Common myeloid progenitor, CD34-positive (primary cell): ENCODE measurements at regions not wholly inside any gene's neighbourhood (a gene's known extent, or its start where the extent isn't known, plus 50 kb on each side); places are given as distances from the start of the nearest gene placed in this dataset.

ENCODE experiments used
- CTCF ChIA-PET: fragments of 350-600 bp; sonication (Branson Sonifier 250); formaldehyde crosslinking; loops from one replicate; lab custom pipeline; 2021; ENCODE audit warnings: antibody characterized with exemption; lab: Charles Lee
- POLR2A ChIA-PET: fragments of 350-600 bp; sonication (Branson Sonifier 250); formaldehyde crosslinking; loops from one replicate; lab custom pipeline; 2021; ENCODE audit warnings: antibody characterized with exemption; lab: Charles Lee
- DNase-seq, 3 donors: peaks; one replicate each; pipeline versions ENCODE4 v3.0.0 to v3.0.0-alpha.2; 2013
- H3K27ac ChIP-seq, 2 experiments: 1 replicate in 1 of 2; 2 replicates in 1 of 2; pipeline ENCODE4 v1.7.0; 2013; ENCODE audit warnings: inconsistent platforms in 2 of 2, low read length in 2 of 2, mild to moderate bottlenecking in 2 of 2, low read depth in 1 of 2, moderate library complexity in 1 of 2; ENCODE audit not compliant: severe bottlenecking in 2 of 2, insufficient read depth in 1 of 2, poor library complexity in 1 of 2
- H3K27me3 ChIP-seq, 5 experiments: replicated peaks in 2 of 5; 1 replicate in 3 of 5; 2 replicates in 2 of 5; pipeline versions ENCODE4 v1.6.1 to v1.7.0; 2013; ENCODE audit warnings: low read length in 4 of 5, mild to moderate bottlenecking in 2 of 5, moderate library complexity in 2 of 5, inconsistent platforms in 1 of 5; ENCODE audit not compliant: insufficient read depth in 5 of 5, control insufficient read depth in 4 of 5
- H3K36me3 ChIP-seq, 4 experiments: 1 replicate in 2 of 4; 2 replicates in 2 of 4; pipeline versions ENCODE4 v1.6.1 to v1.7.0; 2013; ENCODE audit warnings: low read length in 3 of 4, control low read depth in 1 of 4, mild to moderate bottlenecking in 1 of 4; ENCODE audit not compliant: control insufficient read depth in 4 of 4, insufficient read depth in 4 of 4
- H3K4me1 ChIP-seq, 4 experiments: 1 replicate in 3 of 4; 2 replicates in 1 of 4; pipeline versions ENCODE4 v1.6.1 to v1.7.1; 2013; ENCODE audit warnings: low read length in 3 of 4, mild to moderate bottlenecking in 3 of 4, control low read depth in 1 of 4, inconsistent platforms in 1 of 4, moderate library complexity in 1 of 4; ENCODE audit not compliant: control insufficient read depth in 4 of 4, insufficient read depth in 4 of 4; ENCODE audit errors: control extremely low read depth in 1 of 4
- H3K4me3 ChIP-seq, 7 experiments: 1 replicate in 4 of 7; 2 replicates in 3 of 7; pipeline versions ENCODE4 v1.5.1 to v1.7.0; 2013; ENCODE audit warnings: mild to moderate bottlenecking in 7 of 7, low read length in 6 of 7, moderate library complexity in 6 of 7, inconsistent platforms in 2 of 7, low read depth in 2 of 7, control low read depth in 1 of 7; ENCODE audit not compliant: insufficient read depth in 4 of 7, control insufficient read depth in 1 of 7; ENCODE audit errors: extremely low read depth in 1 of 7
- H3K9me3 ChIP-seq, 5 experiments: 1 replicate in 4 of 5; 2 replicates in 1 of 5; pipeline versions ENCODE4 v1.6.1 to v1.7.1; 2013; ENCODE audit warnings: low read length in 4 of 5, mild to moderate bottlenecking in 2 of 5, inconsistent platforms in 1 of 5, low read depth in 1 of 5, moderate library complexity in 1 of 5; ENCODE audit not compliant: control insufficient read depth in 4 of 5, insufficient read depth in 2 of 5; ENCODE audit errors: control extremely low read depth in 1 of 5
- WGBS: methylation state at CpG from one replicate; pipeline ENCODE4 v1.1.5; 2013; ENCODE audit not compliant: insufficient coverage; 5-methylcytosine and 5-hydroxymethylcytosine counted together

- H3K4me1 ChIP-seq = no peaks in the 10 kb centered on the region
- CTCF ChIA-PET = no interaction called here
- no peak overlapping the region for H3K4me3 ChIP-seq
- H3K27me3 ChIP-seq = no peaks in the 10 kb centered on the region
- peaks cover 0 to 15% (median 11%) of the 10 kb centered on the region in 5 experiments for H3K9me3 ChIP-seq
- no CpG with 5 or more reads among the region's 3 CpGs for WGBS
- no peak overlapping the region for H3K27ac ChIP-seq
- no peaks in the 10 kb centered on the region for H3K36me3 ChIP-seq
- no peak for DNase-seq
- POLR2A ChIA-PET = no interaction called here
Measured at GRCh38 chr18:42137693-42138375, 182.8 kb downstream of the PIK3C3 start.

DNA sequence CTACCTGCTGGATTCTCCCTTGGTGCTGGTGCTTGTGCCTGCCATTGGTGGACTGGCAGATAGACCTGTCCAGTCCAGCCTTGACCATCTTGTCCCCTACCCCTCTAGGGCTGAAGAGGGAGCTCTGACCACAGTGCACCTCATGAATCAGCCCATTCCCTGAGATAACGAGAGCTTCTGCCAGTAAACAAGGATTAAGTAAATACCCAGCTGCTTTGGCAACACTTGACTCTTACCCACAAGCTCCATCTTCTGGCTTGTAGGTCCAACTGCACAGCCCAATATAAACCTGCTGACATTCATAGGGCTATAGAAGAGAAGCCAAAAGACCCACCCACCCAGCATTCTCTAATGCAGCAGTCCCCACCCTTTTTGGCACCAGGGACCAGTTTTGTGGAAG, 186.4 kb downstream of the PIK3C3 start:
- 40% methylated on average over 1 of the region's 1 CpG for WGBS
- H3K27ac ChIP-seq = no peak overlapping the region
- no peaks in the 10 kb centered on the region for H3K36me3 ChIP-seq
- H3K4me3 ChIP-seq = no peak overlapping the region
- no peak for DNase-seq
- H3K9me3 ChIP-seq = peaks cover 0 to 15% (median 11%) of the 10 kb centered on the region in 5 experiments
- ChIA-PET CTCF (no interaction called here), POLR2A (interaction anchor here (0.6 kb wide), 1 partner anchor 1034 kb away, joined by 4 read pairs; no protein-coding TSS in a partner anchor)
- no peaks in the 10 kb centered on the region for H3K27me3 ChIP-seq
- H3K4me1 ChIP-seq = no peaks in the 10 kb centered on the region

DNA sequence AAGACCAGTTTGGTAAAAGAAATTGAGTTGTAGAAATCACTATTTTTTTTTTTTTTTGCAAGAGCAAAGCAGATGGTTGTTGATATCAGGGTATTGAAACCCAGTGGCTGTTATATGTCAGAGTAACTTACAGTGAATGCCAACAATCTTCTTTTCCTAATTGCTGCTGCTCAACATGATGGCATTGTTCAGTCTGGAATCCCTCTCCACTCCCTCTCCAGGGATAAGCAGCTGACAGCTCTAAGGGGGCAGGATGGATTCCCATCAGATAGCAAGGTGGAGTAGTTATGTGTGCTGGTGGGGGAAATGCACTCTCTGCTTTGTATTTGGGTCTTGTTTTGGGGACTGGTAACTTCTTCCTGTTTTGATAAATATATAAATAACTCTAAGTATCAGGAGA, 200.0 kb downstream of the PIK3C3 start:
- no peaks in the 10 kb centered on the region for H3K4me1 ChIP-seq
- H3K27ac ChIP-seq = no peak overlapping the region
- no peak overlapping the region for H3K4me3 ChIP-seq
- H3K27me3 ChIP-seq = no peaks in the 10 kb centered on the region
- H3K36me3 ChIP-seq = no peaks in the 10 kb centered on the region
- no peak for DNase-seq
- POLR2A ChIA-PET = no interaction called here
- CTCF ChIA-PET = no interaction called here
- peaks cover 0 to 2% (median 0%) of the 10 kb centered on the region in 5 experiments for H3K9me3 ChIP-seq

GRCh38 chr18:42156281-42156680, 201.2 kb downstream of the PIK3C3 start:
- no peak for DNase-seq
- no peaks in the 10 kb centered on the region for H3K9me3 ChIP-seq
- POLR2A ChIA-PET = no interaction called here
- CTCF ChIA-PET = no interaction called here
- H3K27ac ChIP-seq = no peak overlapping the region
- no peaks in the 10 kb centered on the region for H3K4me1 ChIP-seq
- H3K36me3 ChIP-seq = no peaks in the 10 kb centered on the region
- H3K4me3 ChIP-seq = no peak overlapping the region
- no peaks in the 10 kb centered on the region for H3K27me3 ChIP-seq

DNA sequence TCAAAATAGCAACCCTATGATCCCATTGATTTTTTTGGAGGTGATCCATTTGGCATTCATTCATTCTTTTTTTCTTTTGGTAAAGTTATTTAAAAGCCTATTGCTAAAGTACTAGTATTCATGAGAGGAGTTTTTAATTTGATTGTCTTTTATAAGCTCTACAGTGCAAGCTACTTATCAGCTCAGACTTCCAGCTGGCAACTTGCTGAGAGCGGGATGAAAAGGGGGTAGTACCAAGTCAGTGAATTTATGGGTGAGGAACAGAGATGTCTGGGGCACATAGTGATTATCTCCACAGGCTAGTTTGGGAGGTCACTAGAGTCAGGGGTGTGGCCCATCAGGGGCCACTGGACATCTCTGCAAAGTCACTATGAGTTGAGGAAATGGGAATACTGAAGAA, 202.4 kb downstream of the PIK3C3 start:
- CTCF ChIA-PET = no interaction called here
- H3K27me3 ChIP-seq = no peaks in the 10 kb centered on the region
- H3K4me1 ChIP-seq = no peaks in the 10 kb centered on the region
- DNase-seq = no peak
- H3K27ac ChIP-seq = no peak overlapping the region
- H3K4me3 ChIP-seq = no peak overlapping the region
- WGBS = 100% methylated on average over 1 of the region's 1 CpG
- H3K9me3 ChIP-seq = no peaks in the 10 kb centered on the region
- POLR2A ChIA-PET = no interaction called here
- no peaks in the 10 kb centered on the region for H3K36me3 ChIP-seq

DNA sequence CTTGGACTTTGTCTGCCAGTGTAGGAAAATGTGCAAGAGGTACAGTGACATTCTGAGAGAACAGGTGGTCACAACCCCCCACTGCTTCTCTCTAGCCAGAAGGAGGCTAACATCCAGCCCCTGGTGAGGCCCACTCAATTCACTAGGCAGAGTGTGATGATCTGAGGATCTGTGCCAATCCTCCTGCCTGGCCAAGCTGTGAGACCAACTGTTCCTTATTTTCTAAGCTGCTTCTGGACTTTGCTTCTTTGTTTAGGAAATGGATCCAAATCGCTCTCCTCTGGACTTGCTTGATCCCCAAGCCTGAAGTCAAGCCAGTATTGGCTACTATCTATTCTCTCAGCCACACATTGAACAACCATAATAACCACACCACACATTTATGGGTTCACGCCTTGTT, 202.8 kb downstream of the PIK3C3 start:
- Histone ChIP-seq H3K27ac (no peak overlapping the region), H3K27me3 (no peaks in the 10 kb centered on the region), H3K4me1 (no peaks in the 10 kb centered on the region), H3K36me3 (no peaks in the 10 kb centered on the region), H3K9me3 (no peaks in the 10 kb centered on the region), H3K4me3 (no peak overlapping the region)
- DNase-seq = no peak
- ChIA-PET CTCF (no interaction called here), POLR2A (no interaction called here)
- WGBS = 100% methylated on average over 2 of the region's 2 CpGs

DNA sequence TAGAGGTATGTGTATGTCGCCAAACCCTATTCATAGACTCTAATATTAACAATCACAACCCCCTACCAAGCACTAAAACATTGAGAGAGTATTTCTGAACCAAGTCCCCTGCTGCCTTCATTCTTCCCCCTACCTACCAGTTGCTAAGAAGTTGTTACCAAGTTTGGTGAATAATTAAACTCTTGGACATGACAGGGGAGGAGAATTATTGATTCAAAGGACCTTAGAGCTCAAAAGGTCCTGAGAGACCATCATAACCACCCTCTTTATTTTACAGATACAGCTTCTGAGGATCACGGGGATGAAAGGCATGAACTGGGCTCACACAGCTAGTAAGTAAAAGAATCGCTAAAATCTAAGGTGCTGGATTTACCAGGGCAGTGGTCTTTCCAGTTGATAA, 204.1 kb downstream of the PIK3C3 start:
- Histone ChIP-seq H3K36me3 (no peaks in the 10 kb centered on the region), H3K9me3 (no peaks in the 10 kb centered on the region), H3K4me3 (no peak overlapping the region), H3K4me1 (no peaks in the 10 kb centered on the region), H3K27ac (no peak overlapping the region), H3K27me3 (no peaks in the 10 kb centered on the region)
- ChIA-PET POLR2A (no interaction called here), CTCF (no interaction called here)
- 85% methylated on average over 2 of the region's 3 CpGs for WGBS
- DNase-seq = no peak
